ENCODE measurements at regions not wholly inside any gene's neighbourhood (a gene's known extent, or its start where the extent isn't known, plus 50 kb on each side); places are given as distances from the start of the nearest gene placed in this dataset.

DNA sequence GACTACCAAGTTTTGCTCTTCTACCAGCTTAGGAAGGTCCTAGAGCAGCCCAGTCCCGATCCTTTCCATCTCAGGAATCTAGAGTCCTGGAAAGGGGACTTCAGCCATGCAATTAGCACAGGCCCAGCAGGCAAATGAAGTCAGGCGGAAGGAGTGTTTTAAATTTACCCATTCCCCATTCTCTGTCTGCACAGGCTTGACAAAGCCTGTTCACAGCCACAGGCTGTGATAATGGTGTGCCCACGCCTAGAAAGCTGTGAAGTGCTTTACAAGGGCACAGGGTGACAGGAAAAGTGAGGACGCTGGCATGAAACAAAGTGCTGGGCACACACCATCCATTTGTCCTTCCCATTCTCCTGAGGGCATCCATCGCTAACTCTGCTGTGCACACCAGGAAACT is 79.0 kb downstream of the PITPNM2 start:
- ATAC-seq (peak in 2 of 3 donors; percentile 27 to 50), DNase-seq (no peak)
- TF ChIP-seq, protein P1, sequence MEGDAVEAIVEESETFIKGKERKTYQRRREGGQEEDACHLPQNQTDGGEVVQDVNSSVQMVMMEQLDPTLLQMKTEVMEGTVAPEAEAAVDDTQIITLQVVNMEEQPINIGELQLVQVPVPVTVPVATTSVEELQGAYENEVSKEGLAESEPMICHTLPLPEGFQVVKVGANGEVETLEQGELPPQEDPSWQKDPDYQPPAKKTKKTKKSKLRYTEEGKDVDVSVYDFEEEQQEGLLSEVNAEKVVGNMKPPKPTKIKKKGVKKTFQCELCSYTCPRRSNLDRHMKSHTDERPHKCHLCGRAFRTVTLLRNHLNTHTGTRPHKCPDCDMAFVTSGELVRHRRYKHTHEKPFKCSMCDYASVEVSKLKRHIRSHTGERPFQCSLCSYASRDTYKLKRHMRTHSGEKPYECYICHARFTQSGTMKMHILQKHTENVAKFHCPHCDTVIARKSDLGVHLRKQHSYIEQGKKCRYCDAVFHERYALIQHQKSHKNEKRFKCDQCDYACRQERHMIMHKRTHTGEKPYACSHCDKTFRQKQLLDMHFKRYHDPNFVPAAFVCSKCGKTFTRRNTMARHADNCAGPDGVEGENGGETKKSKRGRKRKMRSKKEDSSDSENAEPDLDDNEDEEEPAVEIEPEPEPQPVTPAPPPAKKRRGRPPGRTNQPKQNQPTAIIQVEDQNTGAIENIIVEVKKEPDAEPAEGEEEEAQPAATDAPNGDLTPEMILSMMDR (IDR thresholded peaks at IDR 0.05), result no peak
- Mint-ChIP-seq H3K9me3 (no peaks in the 10 kb centered on the region), H3K27me3 (ENCODE audit: low read depth in 2 of 2) (no peaks in the 10 kb centered on the region), H3K4me3 (peak overlapping the region; percentile 78), H3K36me3 (no peaks in the 10 kb centered on the region), H3K27ac (peak overlapping the region; percentile 56 to 97), H3K4me1 (peaks cover 72 to 79% of the 10 kb centered on the region in 2 donors)
- no peak overlapping the region for H3K4me3 ChIP-seq (ENCODE audit: low read length)
- H3K27me3 ChIP-seq (ENCODE audit: control insufficient read depth, insufficient read depth, low read length), result no peaks in the 10 kb centered on the region
- WGBS (ENCODE audit: insufficient coverage), result 65% methylated on average over 5 of the region's 5 CpGs
- H3K27ac ChIP-seq (ENCODE audit: low read length), result peak overlapping the region; percentile 47
- H3K4me1 ChIP-seq (ENCODE audit: control insufficient read depth, insufficient read depth, low read length), result peaks cover 99% of the 10 kb centered on the region
- H3K36me3 ChIP-seq (ENCODE audit: control insufficient read depth, insufficient read depth, low read length), result no peaks in the 10 kb centered on the region
- intact Hi-C loops (cut with micrococcal nuclease), result loop anchor here (10.0 kb wide), 1 partner anchor 163 kb away; the partner anchor contains the start of genes MPHOSPH9 and MTRFR
- no peaks in the 10 kb centered on the region for H3K9me3 ChIP-seq (ENCODE audit: control insufficient read depth, insufficient read depth, low read length)

DNA sequence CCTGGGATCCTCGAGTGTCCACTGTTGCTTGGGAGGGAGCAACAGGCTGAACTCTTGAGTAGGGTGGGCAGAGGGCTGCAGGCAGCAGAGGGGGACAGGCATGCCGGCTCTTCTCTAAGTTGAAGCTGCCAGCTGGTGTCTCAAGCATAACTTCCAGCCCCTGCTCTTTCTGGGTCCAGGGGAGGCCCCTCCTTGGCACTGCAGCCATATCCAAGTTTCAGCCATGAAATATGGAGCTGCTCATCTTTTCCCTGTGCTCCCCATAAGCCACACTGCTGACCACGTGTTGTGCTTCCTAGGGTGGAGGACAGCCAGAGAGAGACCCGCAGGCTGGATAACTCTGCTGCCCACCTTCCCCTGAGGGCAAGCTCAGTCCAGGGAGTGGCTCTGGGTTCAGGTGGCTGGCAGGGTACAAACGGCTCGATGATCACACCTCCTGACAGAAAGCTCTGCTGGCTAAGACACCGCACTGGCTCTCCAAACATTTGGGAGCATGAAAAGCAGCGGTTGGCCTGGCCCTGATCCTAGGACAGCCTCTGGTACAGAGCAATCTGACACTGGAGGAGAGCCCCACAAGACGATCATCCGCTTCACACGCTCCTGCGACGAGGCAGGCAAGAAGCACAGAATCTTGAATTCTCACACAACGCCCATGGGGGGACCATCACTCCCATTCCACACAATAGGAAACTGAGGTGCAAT is 79.6 kb downstream of the PITPNM2 start:
- Histone ChIP-seq H3K4me1 (ENCODE audit: control insufficient read depth, insufficient read depth, low read length) (peaks cover 99% of the 10 kb centered on the region), H3K27me3 (ENCODE audit: control insufficient read depth, insufficient read depth, low read length) (no peaks in the 10 kb centered on the region), H3K27ac (ENCODE audit: low read length) (peak overlapping the region; percentile 47), H3K9me3 (ENCODE audit: control insufficient read depth, insufficient read depth, low read length) (no peaks in the 10 kb centered on the region), H3K36me3 (ENCODE audit: control insufficient read depth, insufficient read depth, low read length) (no peaks in the 10 kb centered on the region), H3K4me3 (ENCODE audit: low read length) (no peak overlapping the region)
- intact Hi-C loops (cut with micrococcal nuclease), result loop anchor here (10.0 kb wide), 1 partner anchor 164 kb away; the partner anchor contains the start of genes MPHOSPH9 and MTRFR
- Mint-ChIP-seq H3K27ac (peak overlapping the region; percentile 56 to 97), H3K27me3 (ENCODE audit: low read depth in 2 of 2) (no peaks in the 10 kb centered on the region), H3K4me3 (peak overlapping the region; percentile 78), H3K9me3 (no peaks in the 10 kb centered on the region), H3K4me1 (peaks cover 72 to 77% of the 10 kb centered on the region in 2 donors), H3K36me3 (no peaks in the 10 kb centered on the region)
- 83% methylated on average over 14 of the region's 14 CpGs for WGBS (ENCODE audit: insufficient coverage)
- TF ChIP-seq, protein P1 (IDR thresholded peaks at IDR 0.05), result no peak
- DNase-seq (no peak), ATAC-seq (no peak)

DNA sequence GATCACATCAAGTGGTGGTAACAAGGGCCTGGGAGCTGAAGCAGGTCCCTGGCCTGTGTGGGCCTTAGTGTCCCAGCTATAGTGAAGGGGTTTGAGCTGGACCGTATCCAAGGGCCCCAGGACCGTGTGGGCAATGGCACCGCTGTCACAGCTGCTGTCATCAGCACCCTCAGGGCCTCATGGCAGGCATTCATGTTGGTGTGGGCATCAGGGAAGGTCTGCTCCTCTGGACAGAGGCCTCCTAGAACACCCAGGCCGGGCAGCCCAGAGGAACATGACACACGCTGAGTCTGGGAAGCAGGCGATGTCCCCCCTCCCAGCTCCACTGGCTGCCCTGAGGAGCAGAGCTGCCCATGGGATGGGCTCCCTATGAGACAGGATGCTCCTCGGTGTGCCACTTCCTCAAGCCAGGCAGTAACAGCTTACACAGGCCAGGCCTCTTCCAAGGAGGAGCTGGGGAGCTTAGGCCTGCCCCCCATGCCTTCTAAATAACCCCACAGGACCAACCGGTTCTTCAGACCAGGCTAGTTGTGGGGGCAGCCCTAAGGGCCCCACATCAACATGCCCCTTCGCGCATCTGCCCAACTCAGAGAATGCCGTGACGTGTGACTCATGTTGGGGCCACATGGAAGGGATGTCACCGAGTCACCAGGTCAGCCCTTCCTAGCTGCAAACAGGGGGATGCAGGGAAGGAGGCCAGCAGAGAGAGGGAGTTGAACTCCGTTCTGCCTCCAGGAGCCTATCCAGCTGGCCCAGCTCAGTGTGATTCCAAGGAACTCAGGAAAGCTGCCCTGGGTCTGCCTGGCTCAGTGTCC is 80.4 kb downstream of the PITPNM2 start:
- ATAC-seq (no peak), DNase-seq (no peak)
- Mint-ChIP-seq H3K36me3 (no peaks in the 10 kb centered on the region), H3K27ac (peak overlapping the region; percentile 35 to 97), H3K4me1 (peaks cover 72 to 77% of the 10 kb centered on the region in 2 donors), H3K27me3 (ENCODE audit: low read depth in 2 of 2) (no peaks in the 10 kb centered on the region), H3K9me3 (no peaks in the 10 kb centered on the region), H3K4me3 (peak overlapping the region; percentile 42)
- H3K9me3 ChIP-seq (ENCODE audit: control insufficient read depth, insufficient read depth, low read length), result no peaks in the 10 kb centered on the region
- TF ChIP-seq, protein P1 (IDR thresholded peaks at IDR 0.05), result no peak
- 78% methylated on average over 14 of the region's 14 CpGs for WGBS (ENCODE audit: insufficient coverage)
- peaks cover 99% of the 10 kb centered on the region for H3K4me1 ChIP-seq (ENCODE audit: control insufficient read depth, insufficient read depth, low read length)
- intact Hi-C loops (cut with micrococcal nuclease), result loop anchor here (10.0 kb wide), 1 partner anchor 164 kb away; the partner anchor contains the start of genes MPHOSPH9 and MTRFR
- H3K27me3 ChIP-seq (ENCODE audit: control insufficient read depth, insufficient read depth, low read length), result no peaks in the 10 kb centered on the region
- H3K4me3 ChIP-seq (ENCODE audit: low read length), result no peak overlapping the region
- H3K36me3 ChIP-seq (ENCODE audit: control insufficient read depth, insufficient read depth, low read length), result no peaks in the 10 kb centered on the region
- H3K27ac ChIP-seq (ENCODE audit: low read length), result no peak overlapping the region

Data from natural killer cell (primary cell).